ENCODE measurements at regions not wholly inside any gene's neighbourhood (a gene's known extent, or its start where the extent isn't known, plus 50 kb on each side); places are given as distances from the start of the nearest gene placed in this dataset.

GRCh38 chr12:127703026-127703425 is 563.9 kb upstream of the TMEM132C start:
- WGBS (ENCODE audit: insufficient coverage, low coverage, low lambda C conversion rate, missing lambda C conversion rate), result 45% methylated on average over 6 of the region's 6 CpGs
- ATAC-seq (no peak), DNase-seq (no peak)
- Histone ChIP-seq H3K27ac (no peak overlapping the region), H3K4me3 (no peak overlapping the region), H3K36me3 (no peaks in the 10 kb centered on the region), H3K4me1 (no peaks in the 10 kb centered on the region), H3K27me3 (no peaks in the 10 kb centered on the region), H3K9me3 (no peaks in the 10 kb centered on the region)
- intact Hi-C loops (cut with DNase I), result no loop called here
- no peak for TF ChIP-seq CTCF (IDR thresholded peaks at IDR 0.05)
- TF ChIP-seq POLR2A (IDR thresholded peaks at IDR 0.05), result no peak

- no peak overlapping the region for H3K4me3 ChIP-seq
- H3K27ac ChIP-seq, result no peak overlapping the region
- H3K27me3 ChIP-seq, result no peaks in the 10 kb centered on the region
- ATAC-seq (no peak), DNase-seq (no peak)
- H3K4me1 ChIP-seq, result no peaks in the 10 kb centered on the region
- intact Hi-C loops (cut with DNase I), result no loop called here
- H3K9me3 ChIP-seq, result no peaks in the 10 kb centered on the region
- no peaks in the 10 kb centered on the region for H3K36me3 ChIP-seq
- TF ChIP-seq CTCF (IDR thresholded peaks at IDR 0.05), result no peak
- TF ChIP-seq POLR2A (IDR thresholded peaks at IDR 0.05), result no peak
- WGBS (ENCODE audit: insufficient coverage, low coverage, low lambda C conversion rate, missing lambda C conversion rate), result 43% methylated on average over 7 of the region's 8 CpGs
These were observed 555.9 kb upstream of the TMEM132C start for GRCh38 chr12:127711108-127711507.

GRCh38 chr12:127712561-127712960 is 554.4 kb upstream of the TMEM132C start:
- 57% methylated on average over 2 of the region's 2 CpGs for WGBS (ENCODE audit: insufficient coverage, low coverage, low lambda C conversion rate, missing lambda C conversion rate)
- Histone ChIP-seq H3K4me3 (no peak overlapping the region), H3K4me1 (no peaks in the 10 kb centered on the region), H3K27ac (no peak overlapping the region), H3K36me3 (no peaks in the 10 kb centered on the region), H3K27me3 (no peaks in the 10 kb centered on the region), H3K9me3 (no peaks in the 10 kb centered on the region)
- DNase-seq (no peak), ATAC-seq (no peak)
- TF ChIP-seq POLR2A (IDR thresholded peaks at IDR 0.05), result no peak
- no peak for TF ChIP-seq CTCF (IDR thresholded peaks at IDR 0.05)
- intact Hi-C loops (cut with DNase I), result no loop called here

- TF ChIP-seq CTCF (IDR thresholded peaks at IDR 0.05), result no peak
- no peak for TF ChIP-seq POLR2A (IDR thresholded peaks at IDR 0.05)
- Histone ChIP-seq H3K27ac (no peak overlapping the region), H3K4me1 (no peaks in the 10 kb centered on the region), H3K4me3 (no peak overlapping the region), H3K9me3 (no peaks in the 10 kb centered on the region), H3K27me3 (no peaks in the 10 kb centered on the region), H3K36me3 (no peaks in the 10 kb centered on the region)
- DNase-seq, result no peak
- WGBS (ENCODE audit: insufficient coverage, low coverage, low lambda C conversion rate, missing lambda C conversion rate), result 60% methylated on average over 2 of the region's 2 CpGs
- intact Hi-C loops (cut with DNase I), result no loop called here
- no peak for ATAC-seq
These were observed 550.8 kb upstream of the TMEM132C start for GRCh38 chr12:127716166-127716565.

- H3K27ac ChIP-seq, result no peak overlapping the region
- no peaks in the 10 kb centered on the region for H3K9me3 ChIP-seq
- H3K36me3 ChIP-seq, result no peaks in the 10 kb centered on the region
- H3K27me3 ChIP-seq, result no peaks in the 10 kb centered on the region
- intact Hi-C loops (cut with DNase I), result no loop called here
- ATAC-seq (no peak), DNase-seq (no peak)
- H3K4me1 ChIP-seq, result no peaks in the 10 kb centered on the region
- WGBS (ENCODE audit: insufficient coverage, low coverage, low lambda C conversion rate, missing lambda C conversion rate), result no CpG with 5 or more reads among the region's 4 CpGs
- no peak overlapping the region for H3K4me3 ChIP-seq
- no peak for TF ChIP-seq CTCF (IDR thresholded peaks at IDR 0.05)
These were observed 549.7 kb upstream of the TMEM132C start for GRCh38 chr12:127717278-127717677.
